ENCODE measurements at regions not wholly inside any gene's neighbourhood (a gene's known extent, or its start where the extent isn't known, plus 50 kb on each side); places are given as distances from the start of the nearest gene placed in this dataset.

DNA sequence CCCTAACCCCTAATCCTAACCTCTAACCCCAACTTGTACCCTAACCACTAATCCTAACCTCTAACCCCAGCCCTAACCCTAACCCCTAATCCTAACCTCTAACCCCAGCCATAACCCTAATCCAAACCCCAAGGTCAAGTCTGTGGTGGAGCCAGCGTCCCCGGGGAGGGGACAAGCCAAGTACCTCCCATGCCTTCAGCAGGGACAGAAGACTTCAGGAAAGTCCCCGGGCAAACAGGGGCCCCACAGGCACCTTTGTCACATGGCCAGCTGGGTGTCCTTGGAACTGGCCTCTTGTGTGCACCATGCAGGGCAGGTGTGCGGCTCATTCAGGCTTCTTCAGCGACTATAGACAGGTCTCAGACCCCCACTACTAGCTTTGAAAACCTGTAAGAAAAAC is 555.8 kb downstream of the BRD1 start:
- no peak for DNase-seq (ENCODE audit: low read depth)
- TF ChIP-seq, protein P1, sequence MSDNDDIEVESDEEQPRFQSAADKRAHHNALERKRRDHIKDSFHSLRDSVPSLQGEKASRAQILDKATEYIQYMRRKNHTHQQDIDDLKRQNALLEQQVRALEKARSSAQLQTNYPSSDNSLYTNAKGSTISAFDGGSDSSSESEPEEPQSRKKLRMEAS (IDR thresholded peaks at IDR 0.05; ENCODE audit: low read depth, low read length) = no peak
- TF ChIP-seq, protein P2, sequence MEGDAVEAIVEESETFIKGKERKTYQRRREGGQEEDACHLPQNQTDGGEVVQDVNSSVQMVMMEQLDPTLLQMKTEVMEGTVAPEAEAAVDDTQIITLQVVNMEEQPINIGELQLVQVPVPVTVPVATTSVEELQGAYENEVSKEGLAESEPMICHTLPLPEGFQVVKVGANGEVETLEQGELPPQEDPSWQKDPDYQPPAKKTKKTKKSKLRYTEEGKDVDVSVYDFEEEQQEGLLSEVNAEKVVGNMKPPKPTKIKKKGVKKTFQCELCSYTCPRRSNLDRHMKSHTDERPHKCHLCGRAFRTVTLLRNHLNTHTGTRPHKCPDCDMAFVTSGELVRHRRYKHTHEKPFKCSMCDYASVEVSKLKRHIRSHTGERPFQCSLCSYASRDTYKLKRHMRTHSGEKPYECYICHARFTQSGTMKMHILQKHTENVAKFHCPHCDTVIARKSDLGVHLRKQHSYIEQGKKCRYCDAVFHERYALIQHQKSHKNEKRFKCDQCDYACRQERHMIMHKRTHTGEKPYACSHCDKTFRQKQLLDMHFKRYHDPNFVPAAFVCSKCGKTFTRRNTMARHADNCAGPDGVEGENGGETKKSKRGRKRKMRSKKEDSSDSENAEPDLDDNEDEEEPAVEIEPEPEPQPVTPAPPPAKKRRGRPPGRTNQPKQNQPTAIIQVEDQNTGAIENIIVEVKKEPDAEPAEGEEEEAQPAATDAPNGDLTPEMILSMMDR (IDR thresholded peaks at IDR 0.05; ENCODE audit: low read depth, low read length) = no peak
- TF ChIP-seq MYC (IDR thresholded peaks at IDR 0.05; ENCODE audit: low read depth, low read length) = no peak
- no peak for TF ChIP-seq POLR2A (IDR thresholded peaks at IDR 0.05; ENCODE audit: extremely low read depth, insufficient read length)
- no peak overlapping the region for H3K4me3 ChIP-seq (ENCODE audit: low read depth, low read length)

DNA sequence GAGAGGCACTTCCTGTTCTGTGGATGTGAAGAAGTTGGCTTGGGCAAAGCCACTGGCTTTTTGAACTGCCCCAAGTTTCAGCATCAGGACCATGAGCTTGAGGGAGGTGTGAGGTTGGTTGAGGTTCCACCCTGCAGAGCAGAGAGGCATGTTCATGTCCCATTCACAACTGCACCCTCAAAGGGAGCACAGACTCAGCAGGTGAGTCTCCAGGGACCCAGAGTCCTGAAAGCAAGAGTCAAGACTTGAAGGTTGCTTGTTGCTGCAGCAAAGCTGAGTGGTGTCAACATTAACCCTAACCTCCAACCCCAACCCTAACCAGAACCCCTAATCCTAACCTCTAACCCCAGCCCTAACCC is 556.3 kb downstream of the BRD1 start:
- TF ChIP-seq, protein P2 (IDR thresholded peaks at IDR 0.05; ENCODE audit: low read depth, low read length) = no peak
- TF ChIP-seq MYC (IDR thresholded peaks at IDR 0.05; ENCODE audit: low read depth, low read length) (no peak), POLR2A (IDR thresholded peaks at IDR 0.05; ENCODE audit: extremely low read depth, insufficient read length) (no peak)
- TF ChIP-seq, protein P1 (IDR thresholded peaks at IDR 0.05; ENCODE audit: low read depth, low read length) = no peak
- no peak for DNase-seq (ENCODE audit: low read depth)
- no peak overlapping the region for H3K4me3 ChIP-seq (ENCODE audit: low read depth, low read length)

DNA sequence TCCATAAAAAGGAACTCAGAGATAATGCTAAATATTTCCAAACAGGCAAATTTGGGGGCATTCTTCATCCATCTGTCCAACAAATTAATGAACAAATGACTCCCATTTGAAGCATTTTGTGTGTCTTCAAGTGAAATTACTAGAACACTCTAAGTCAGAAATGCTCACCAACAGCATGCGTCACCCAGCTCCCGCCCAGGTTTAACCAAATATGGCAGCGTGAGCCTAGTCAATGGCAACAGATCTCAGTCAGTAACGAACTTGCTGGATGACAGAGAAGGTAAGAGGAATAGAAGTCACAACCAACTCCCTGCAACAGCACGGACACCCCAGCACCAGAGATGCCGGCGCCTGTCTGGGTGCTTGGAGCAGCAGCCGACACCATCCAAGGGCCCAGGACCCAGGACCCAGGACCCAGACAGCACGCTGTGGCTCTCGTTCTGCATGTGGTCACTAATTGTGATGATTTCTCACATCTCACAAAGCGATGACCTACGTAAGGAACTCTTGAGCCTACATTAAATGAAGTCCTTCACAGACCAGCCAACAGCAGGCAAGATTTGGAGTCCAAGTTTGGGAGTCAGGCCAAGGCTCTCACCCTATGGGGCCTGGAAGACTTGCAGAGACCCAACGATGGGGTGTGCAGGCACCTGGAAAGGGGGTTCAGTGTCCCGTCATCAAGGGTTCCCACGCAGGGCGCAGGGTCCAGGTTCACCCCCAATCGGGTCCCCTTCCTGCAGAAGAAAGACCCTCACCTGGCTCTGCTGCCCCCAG is 556.9 kb downstream of the BRD1 start:
- DNase-seq (ENCODE audit: low read depth) = no peak
- TF ChIP-seq MYC (IDR thresholded peaks at IDR 0.05; ENCODE audit: low read depth, low read length) = no peak
- TF ChIP-seq, protein P1 (IDR thresholded peaks at IDR 0.05; ENCODE audit: low read depth, low read length) = no peak
- no peak for TF ChIP-seq POLR2A (IDR thresholded peaks at IDR 0.05; ENCODE audit: extremely low read depth, insufficient read length)
- TF ChIP-seq, protein P2 (IDR thresholded peaks at IDR 0.05; ENCODE audit: low read depth, low read length) = no peak
- H3K4me3 ChIP-seq (ENCODE audit: low read depth, low read length) = no peak overlapping the region

DNA sequence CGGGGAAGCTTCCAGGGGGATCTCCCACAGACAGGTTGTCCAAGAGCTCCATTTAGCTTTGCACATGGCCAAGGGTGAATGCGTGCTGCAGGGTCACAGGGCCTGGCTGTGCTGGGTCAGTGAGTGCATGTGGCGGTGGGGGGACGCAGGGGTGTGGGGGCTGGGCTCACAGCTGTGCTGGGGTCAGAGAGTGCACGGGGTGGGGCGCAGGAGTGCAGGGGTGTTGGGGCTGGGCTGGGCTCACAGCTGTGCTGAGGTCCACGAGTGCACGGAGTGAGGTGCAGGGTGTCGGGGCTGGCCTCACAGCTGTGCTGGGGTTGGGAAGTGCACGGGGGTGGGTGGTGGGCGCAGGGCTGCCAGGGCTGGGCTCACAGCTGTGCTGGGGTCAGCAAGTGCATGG is 557.7 kb downstream of the BRD1 start:
- no peak for TF ChIP-seq MYC (IDR thresholded peaks at IDR 0.05; ENCODE audit: low read depth, low read length)
- no peak for DNase-seq (ENCODE audit: low read depth)
- no peak overlapping the region for H3K4me3 ChIP-seq (ENCODE audit: low read depth, low read length)

DNA sequence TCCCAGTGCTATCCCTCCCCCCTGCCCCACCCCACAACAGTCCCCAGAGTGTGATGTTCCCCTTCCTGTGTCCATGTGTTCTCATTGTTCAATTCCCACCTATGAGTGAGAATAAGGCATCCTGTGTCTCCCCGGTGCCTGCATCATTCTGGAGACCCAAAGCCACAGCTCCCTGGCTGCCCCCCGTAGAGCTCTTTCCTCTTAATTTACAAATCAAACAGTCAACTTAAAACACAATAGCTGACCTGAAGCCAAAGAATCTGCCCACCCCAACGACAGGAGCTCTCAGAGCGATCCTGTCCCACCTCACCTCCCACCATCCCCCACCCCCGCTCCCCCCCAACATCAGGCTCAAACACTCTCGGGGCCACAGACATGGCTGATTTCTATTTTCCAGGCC is 558.3 kb downstream of the BRD1 start:
- no peak overlapping the region for H3K4me3 ChIP-seq (ENCODE audit: low read depth, low read length)
- TF ChIP-seq, protein P1 (IDR thresholded peaks at IDR 0.05; ENCODE audit: low read depth, low read length) = no peak
- TF ChIP-seq, protein P2 (IDR thresholded peaks at IDR 0.05; ENCODE audit: low read depth, low read length) = no peak
- TF ChIP-seq MYC (IDR thresholded peaks at IDR 0.05; ENCODE audit: low read depth, low read length) (no peak), POLR2A (IDR thresholded peaks at IDR 0.05; ENCODE audit: extremely low read depth, insufficient read length) (no peak)
- no peak for DNase-seq (ENCODE audit: low read depth)

DNA sequence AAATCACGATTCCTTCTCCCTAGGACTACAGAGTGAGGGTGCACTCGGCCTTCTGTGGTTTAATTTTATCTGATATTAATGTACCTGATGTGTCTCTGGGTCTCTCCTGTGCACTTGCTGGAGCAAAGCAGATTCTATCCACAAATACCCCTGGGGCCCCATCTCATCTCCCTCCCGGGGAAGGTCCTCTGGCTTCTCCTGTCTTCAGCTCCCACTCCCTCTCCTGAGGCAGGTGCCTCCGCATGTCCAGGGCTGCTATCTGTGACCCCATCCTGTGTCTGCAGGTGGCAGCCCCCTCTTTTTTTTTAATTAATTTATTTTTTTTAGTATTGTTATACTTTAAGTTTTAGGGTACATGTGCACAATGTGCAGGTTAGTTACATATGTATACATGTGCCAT is 558.7 kb downstream of the BRD1 start:
- no peak for TF ChIP-seq POLR2A (IDR thresholded peaks at IDR 0.05; ENCODE audit: extremely low read depth, insufficient read length)
- no peak for TF ChIP-seq MYC (IDR thresholded peaks at IDR 0.05; ENCODE audit: low read depth, low read length)
- TF ChIP-seq, protein P2 (IDR thresholded peaks at IDR 0.05; ENCODE audit: low read depth, low read length) = no peak
- TF ChIP-seq, protein P1 (IDR thresholded peaks at IDR 0.05; ENCODE audit: low read depth, low read length) = no peak
- no peak for DNase-seq (ENCODE audit: low read depth)
- no peak overlapping the region for H3K4me3 ChIP-seq (ENCODE audit: low read depth, low read length)

All from NB4 (cell line).